HG03354 (cell line): ENCODE measurements at regions not wholly inside any gene's neighbourhood (a gene's known extent, or its start where the extent isn't known, plus 50 kb on each side); places are given as distances from the start of the nearest gene placed in this dataset.
"Not testable (repeated sequence)": the region's sequence is repeated elsewhere in the genome, so short reads cannot be mapped to it uniquely, and the experiment has no call there.

Source experiments
- ATAC-seq: cut with Tn5 transposase; IDR thresholded peaks from one replicate; pipeline ENCODE4 v1.9.1; 2021; ENCODE audit warnings: mild to moderate bottlenecking; ENCODE audit not compliant: unreplicated experiment, poor library complexity, severe bottlenecking

GRCh38 chr20:7144464-7144863, 377.0 kb downstream of the BMP2 start:
- ATAC-seq: no peak

- no peak for ATAC-seq
Measured at GRCh38 chr20:7146552-7147219, 379.2 kb downstream of the BMP2 start.

- ATAC-seq: no peak
Measured at GRCh38 chr20:7147220-7147601, 379.7 kb downstream of the BMP2 start.

GRCh38 chr20:7151676-7152470, 384.4 kb downstream of the BMP2 start:
- ATAC-seq: no peak

DNA sequence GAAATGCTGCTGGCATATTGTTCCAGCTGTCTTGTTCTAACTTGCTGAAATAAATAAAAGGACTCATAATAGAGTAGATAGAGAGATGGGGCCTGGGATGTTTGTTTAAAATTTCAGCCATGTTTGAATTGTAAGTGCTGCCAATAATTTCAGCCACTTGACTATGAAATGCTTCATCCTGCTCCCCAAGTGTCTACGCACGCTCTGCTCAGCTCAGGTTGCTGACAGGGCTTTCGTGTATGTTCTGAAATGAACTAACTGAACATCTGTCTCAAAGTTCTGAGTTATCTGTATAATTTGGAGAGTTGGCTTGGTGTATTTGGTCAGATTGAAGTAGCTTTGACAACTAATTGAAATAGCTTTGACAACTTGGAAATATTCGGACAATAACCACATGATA, 387.8 kb downstream of the BMP2 start:
- no peak for ATAC-seq

GRCh38 chr20:7155794-7156193, 388.3 kb downstream of the BMP2 start:
- ATAC-seq: no peak

- no peak for ATAC-seq
Measured at GRCh38 chr20:7159903-7160302, 392.4 kb downstream of the BMP2 start.

DNA sequence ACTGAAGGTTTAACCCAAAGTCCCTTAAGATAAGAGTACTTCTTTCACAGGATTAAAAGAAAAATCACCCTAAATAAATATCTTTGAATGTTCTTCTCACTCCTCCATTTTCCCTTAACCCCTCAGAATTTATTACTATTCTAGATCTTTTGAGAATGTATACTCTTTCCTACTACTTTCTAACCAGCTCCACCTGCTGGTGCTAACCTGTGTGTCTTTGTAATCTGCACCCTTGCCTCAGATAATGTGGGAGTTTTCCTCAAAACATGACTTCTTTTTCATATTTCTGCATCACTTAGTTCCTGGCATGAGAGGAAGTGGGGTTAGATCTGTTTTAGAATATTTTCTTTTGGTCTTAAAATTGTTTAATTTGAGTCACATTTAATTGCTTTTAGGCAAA, 394.2 kb downstream of the BMP2 start:
- no peak for ATAC-seq

DNA sequence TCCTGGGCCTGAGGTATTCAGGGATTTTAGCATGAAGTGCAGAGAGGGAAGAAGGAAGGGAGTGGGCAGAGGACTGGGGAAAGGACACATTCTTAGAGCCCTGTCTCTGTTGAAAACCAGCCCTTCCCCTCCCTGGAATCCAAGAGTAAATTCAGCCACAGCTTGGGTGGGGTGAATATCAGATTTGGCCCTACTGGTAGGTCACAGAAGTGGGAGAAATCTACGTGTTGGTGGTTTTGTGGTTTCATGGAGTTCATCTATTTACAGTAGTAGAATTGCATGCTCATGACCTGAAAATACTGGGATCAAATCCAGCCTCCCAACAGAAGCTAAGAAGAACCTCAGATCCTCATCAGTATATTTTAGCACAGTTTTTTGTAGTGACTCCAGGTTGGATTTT, 404.4 kb downstream of the BMP2 start:
- ATAC-seq: no peak

- no peak for ATAC-seq
Measured at GRCh38 chr20:7174554-7174953, 407.1 kb downstream of the BMP2 start.

DNA sequence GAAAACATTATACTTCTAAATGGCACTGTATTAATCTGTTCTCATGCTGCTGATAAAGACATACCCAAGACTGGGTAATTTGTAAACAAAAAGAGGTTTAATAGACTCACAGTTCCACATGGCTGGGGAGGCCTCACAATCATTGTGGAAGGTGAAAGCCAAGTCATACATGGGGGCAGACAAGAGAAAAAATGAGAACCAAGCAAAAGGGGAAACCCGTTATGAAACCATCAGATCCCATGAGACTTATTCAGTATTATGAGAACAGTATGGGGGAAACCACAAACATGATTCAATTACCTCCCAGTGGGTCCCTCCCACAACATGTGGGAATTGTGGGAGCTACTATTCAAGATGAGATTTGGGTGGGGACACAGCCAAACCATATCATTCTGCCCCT, 408.3 kb downstream of the BMP2 start:
- ATAC-seq: not testable (repeated sequence)

DNA sequence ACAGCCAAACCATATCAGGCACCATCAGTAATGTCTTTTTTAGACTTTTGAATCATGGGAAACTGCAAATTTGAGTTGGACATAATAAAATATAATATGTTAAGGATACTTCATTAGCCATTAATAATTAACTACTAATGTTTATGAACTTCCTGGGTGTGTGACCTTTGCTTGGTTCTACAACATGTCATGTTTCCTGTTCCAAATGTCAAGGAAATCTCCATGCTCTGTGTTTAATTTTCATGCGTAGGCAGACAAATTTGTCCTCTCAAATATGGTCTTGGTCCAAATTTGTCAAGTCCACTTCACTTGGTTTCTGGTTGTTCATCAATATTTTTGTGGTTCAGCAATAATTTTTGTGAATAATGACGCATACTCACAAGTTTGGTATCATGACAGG, 410.5 kb downstream of the BMP2 start:
- ATAC-seq: no peak

- no peak for ATAC-seq
Measured at GRCh38 chr20:7180256-7181045, 413.0 kb downstream of the BMP2 start.

GRCh38 chr20:7189231-7189630, 421.7 kb downstream of the BMP2 start:
- no peak for ATAC-seq

- ATAC-seq: no peak
Measured at GRCh38 chr20:7193681-7194080, 426.2 kb downstream of the BMP2 start.

- no peak for ATAC-seq
Measured at GRCh38 chr20:7195704-7196103, 428.2 kb downstream of the BMP2 start.

- ATAC-seq: no peak
Measured at GRCh38 chr20:7196481-7196880, 429.0 kb downstream of the BMP2 start.

DNA sequence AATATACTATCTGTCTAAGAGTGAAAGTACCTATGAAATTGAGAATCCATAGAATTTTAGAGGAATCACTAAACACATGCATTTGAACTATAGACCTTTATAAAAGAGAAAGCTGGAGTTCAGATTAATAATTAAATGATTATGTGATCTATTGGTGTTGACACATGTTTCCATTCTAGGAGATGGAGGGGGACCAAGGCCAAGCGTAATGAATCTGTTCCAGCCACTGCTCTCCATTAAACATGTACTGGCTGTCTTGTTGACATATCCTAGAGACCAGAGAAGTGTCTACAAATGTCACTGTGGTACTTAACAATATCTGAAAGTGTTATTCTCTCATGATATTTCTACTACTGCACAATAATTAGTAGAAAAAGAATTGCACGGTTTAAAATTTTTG, 432.4 kb downstream of the BMP2 start:
- no peak for ATAC-seq

GRCh38 chr20:7207186-7207798, 439.8 kb downstream of the BMP2 start:
- ATAC-seq: no peak

DNA sequence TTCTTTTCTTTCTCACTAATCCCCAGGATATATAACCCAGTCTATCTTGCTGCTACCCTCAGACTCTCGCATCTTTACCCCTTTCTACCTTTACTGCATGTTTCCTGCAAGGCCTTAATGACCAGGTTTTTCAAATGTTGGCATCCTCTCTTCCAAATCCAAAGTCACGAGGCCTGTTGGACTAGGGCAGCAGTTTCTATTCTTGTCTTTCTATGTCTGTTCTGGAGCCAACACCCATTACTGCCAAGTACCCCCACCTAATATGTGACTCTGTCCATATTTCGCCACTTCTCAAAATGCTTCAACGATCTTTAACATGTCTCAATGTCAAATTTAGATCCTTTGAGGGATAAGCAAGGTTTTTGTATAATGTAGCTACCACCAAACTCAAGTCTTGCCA, 443.4 kb downstream of the BMP2 start:
- no peak for ATAC-seq
